SIG-M5 treated with dmso at 0.1 percent for 504 hours (cell line): ENCODE measurements at regions not wholly inside any gene's neighbourhood (a gene's known extent, or its start where the extent isn't known, plus 50 kb on each side); places are given as distances from the start of the nearest gene placed in this dataset.
"Not testable (repeated sequence)": the region's sequence is repeated elsewhere in the genome, so short reads cannot be mapped to it uniquely, and the experiment has no call there.

ENCODE experiments used
- DNase-seq: peaks from one replicate; lab custom pipeline; 2025; ENCODE audit not compliant: unreplicated experiment; lab: John Stamatoyannopoulos, UW

GRCh38 chr4:164192844-164193243 is 561.1 kb upstream of the SMIM31 start:
- DNase-seq: no peak

GRCh38 chr4:164193676-164194075 is 560.3 kb upstream of the SMIM31 start:
- no peak for DNase-seq

DNA sequence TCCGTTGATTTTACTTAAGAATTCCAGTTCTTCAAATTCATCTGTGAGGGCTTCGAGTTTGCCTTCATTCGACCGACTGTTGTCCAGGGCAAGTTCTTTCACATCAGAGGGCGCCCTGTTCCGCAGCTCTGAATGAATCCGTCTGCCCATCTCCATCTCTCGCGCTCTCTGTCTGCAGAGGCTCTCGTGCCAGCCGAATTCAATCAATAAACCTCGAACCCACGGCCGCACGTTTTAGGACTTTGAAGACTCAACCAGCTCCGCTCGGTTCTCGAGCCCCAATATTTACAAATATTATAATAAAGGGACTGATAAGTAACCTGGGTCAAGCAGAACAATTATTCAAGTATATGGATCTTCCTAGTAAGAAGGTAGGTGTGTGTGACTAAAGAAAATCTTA is 556.4 kb upstream of the SMIM31 start:
- DNase-seq: no peak

GRCh38 chr4:164203476-164203875 is 550.5 kb upstream of the SMIM31 start:
- DNase-seq: no peak

GRCh38 chr4:164204434-164204833 is 549.5 kb upstream of the SMIM31 start:
- DNase-seq: no peak

DNA sequence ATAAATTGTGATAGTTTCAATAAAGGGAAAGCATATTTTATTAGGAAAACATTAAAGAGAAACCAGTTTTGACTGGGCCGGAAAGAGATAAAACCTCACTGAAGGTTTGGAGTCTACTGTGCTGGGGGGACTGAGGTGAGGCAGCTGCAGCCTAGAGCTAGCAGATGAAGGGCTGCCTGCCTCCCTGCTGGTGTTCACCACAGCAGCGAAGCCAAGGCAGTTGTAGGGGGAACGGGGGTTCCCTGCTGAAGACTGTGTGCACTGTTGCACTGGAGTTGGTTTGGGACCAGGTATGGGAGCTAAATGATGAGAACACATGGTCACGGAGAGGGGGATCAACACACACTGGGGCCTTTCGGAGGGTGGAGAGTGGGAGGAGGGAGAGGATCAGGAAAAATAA is 546.5 kb upstream of the SMIM31 start:
- no peak for DNase-seq

GRCh38 chr4:164210377-164210776 is 543.6 kb upstream of the SMIM31 start:
- no peak for DNase-seq

DNA sequence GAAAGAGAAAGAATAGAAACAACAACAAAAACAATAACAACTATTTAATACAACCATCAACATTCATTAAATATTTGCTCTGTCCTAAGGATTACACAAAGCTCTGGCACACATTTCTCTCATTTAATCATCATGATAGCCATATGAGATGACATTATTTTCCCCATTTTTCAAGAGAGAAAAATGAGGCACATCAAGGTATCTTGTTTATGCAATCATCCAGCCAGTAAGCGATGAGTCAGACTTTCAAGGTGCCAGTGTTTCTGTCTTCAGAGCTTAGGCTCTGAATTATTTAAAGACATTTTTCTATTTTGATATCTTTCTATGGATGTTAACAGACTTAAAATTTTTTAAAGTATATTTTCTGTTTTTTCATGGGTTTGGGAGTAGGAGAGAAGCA is 541.8 kb upstream of the SMIM31 start:
- no peak for DNase-seq

DNA sequence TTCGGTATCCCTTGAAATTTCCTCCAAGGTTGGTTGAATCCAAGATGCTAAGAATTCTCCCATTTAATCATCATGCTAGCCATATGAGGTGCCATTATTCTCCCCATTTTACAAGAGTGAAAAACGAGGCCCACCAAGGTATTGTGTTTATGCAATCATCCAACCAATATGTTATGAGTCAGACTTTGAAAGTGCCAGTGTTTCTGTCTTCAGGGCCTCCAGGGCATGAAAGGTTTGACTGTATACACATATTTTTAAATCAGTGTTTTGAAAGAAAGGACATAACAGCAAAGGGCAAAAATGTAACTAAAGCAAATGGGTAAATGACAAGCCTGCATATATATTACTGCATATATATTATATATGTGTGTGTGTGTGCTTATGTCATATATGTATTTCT is 541.2 kb upstream of the SMIM31 start:
- DNase-seq: no peak

GRCh38 chr4:164215113-164215741 is 538.7 kb upstream of the SMIM31 start:
- no peak for DNase-seq

GRCh38 chr4:164221631-164222030 is 532.3 kb upstream of the SMIM31 start:
- DNase-seq: no peak

GRCh38 chr4:164224871-164225270 is 529.1 kb upstream of the SMIM31 start:
- DNase-seq: no peak

DNA sequence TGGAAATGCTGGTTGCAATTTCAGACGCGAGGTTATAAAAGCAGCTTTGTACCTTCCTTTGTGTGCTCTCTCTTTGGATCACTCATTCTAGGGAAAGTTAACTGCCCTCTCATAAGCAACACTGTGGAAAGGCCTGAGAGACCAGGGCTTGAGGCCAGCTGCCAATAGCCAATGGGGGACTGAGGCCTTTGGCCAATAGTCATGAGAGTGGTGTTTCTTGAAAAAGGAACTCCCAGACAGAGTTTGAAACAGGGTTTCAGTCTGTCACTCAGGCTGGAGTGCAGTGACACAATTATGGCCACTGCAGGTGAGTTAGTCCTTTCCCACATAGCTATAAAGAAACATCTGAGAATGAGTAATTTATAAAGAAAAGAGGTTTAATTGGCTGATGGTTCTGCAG is 524.7 kb upstream of the SMIM31 start:
- DNase-seq: no peak

- no peak for DNase-seq
Measured at GRCh38 chr4:164239433-164239832, 514.5 kb upstream of the SMIM31 start.

- DNase-seq: no peak
Measured at GRCh38 chr4:164239976-164240375, 514.0 kb upstream of the SMIM31 start.

- no peak for DNase-seq
Measured at GRCh38 chr4:164251257-164251656, 502.7 kb upstream of the SMIM31 start.

DNA sequence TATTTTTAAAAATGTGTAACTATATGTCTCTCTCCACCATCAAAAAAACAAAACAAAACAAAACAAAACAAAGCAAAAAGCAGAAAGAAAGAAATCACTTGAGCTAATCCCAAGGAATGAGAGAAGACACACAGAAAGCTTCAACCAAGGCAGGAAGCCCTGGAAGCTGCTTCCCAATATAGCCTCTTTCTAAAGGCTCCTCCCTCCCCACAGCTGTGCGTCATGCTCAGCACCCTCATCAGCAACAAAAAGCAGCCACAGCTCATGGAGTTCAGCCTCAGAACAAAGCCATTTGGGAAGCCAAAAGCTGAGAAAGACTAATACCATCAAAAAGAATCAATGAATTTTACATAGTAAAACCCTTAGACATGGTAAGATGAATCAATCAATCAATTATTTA is 501.6 kb upstream of the SMIM31 start:
- DNase-seq: no peak

DNA sequence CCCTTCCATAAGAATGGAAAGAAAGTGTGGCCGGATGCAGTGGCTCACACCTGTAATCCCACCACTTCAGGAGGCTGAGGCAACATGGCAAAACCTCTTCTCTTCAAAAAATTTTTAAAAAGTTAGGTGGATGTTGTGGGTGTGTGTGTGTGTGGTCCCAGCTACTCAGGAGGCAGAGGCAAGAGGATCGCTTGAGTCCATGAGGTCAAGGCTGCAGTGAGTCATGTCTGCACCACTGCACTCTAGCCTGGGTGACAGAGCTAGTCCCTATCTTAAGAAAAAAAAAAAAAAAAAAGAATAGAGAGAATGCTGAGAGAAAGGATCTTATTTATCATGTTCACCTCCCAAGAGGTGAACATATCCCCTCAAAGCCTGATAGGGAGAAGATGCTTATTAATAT is 492.1 kb upstream of the SMIM31 start:
- DNase-seq: no peak

DNA sequence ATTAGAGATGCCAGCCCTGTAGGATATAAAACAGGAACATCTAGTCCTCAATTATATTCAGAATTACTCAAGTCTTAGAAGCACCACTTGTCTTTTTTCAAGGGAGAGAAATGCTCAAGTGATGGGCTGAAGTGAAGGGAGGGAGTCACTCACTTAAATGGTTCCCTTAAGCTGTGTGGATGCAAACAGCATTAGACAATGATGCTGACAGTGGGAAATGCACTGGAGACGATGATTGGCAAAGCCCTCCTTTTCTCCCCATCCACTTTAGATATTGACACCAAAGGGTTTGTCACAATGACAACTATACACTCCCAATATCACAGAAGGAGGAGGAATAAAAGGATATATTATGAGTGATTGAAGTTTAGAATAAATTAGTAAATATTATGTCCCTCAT is 491.4 kb upstream of the SMIM31 start:
- not testable (repeated sequence) for DNase-seq

DNA sequence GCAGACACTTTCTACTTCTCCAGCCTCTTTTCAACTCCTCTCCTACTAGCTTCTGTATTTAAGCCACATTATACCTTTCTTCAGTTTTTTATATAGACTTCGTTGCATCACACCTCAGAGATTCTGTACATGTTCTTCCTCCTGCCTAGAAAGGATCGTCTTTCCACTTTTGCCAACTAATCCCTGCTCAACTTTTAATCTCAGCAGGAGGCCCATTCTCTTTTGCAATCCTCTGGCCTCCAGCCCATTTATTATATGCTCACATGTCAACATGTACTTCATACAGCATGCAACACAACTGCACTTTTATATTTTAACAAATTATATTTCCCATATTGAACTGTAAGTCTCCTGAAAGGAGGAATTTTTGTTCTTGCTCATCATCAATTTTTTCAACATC is 476.5 kb upstream of the SMIM31 start:
- not testable (repeated sequence) for DNase-seq

GRCh38 chr4:164287173-164287572 is 466.8 kb upstream of the SMIM31 start:
- DNase-seq: no peak

- no peak for DNase-seq
Measured at GRCh38 chr4:164288578-164288977, 465.4 kb upstream of the SMIM31 start.

GRCh38 chr4:164293203-164293602 is 460.7 kb upstream of the SMIM31 start:
- no peak for DNase-seq

- DNase-seq: no peak
Measured at GRCh38 chr4:164293743-164294142, 460.2 kb upstream of the SMIM31 start.
